ENCODE measurements at regions not wholly inside any gene's neighbourhood (a gene's known extent, or its start where the extent isn't known, plus 50 kb on each side); places are given as distances from the start of the nearest gene placed in this dataset.
"Not testable (repeated sequence)": the region's sequence is repeated elsewhere in the genome, so short reads cannot be mapped to it uniquely, and the experiment has no call there.

DNA sequence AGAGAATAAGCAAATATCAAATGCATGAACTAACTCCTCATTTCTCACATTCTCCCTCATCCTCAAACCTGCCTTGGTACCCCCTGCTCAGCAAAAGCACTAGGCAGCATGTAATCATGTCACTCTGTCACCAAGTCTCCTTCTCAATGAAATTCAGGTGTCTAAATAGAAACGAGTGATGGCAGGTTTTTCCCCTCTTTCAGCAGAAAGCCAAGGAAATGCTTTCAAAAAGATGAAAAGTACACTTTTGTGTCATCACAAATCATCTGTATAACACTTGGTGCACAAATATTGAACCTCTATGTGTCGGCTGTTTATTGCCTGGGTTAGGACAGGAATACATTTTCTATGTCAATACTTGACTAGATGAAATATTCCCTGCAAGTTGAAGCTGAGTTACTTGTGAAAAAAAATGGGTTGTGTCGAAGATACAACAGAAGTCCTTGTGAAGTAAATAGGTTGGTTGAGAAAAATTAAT is 285.1 kb upstream of the MAGEB18 start:
- DNase-seq, result no peak

DNA sequence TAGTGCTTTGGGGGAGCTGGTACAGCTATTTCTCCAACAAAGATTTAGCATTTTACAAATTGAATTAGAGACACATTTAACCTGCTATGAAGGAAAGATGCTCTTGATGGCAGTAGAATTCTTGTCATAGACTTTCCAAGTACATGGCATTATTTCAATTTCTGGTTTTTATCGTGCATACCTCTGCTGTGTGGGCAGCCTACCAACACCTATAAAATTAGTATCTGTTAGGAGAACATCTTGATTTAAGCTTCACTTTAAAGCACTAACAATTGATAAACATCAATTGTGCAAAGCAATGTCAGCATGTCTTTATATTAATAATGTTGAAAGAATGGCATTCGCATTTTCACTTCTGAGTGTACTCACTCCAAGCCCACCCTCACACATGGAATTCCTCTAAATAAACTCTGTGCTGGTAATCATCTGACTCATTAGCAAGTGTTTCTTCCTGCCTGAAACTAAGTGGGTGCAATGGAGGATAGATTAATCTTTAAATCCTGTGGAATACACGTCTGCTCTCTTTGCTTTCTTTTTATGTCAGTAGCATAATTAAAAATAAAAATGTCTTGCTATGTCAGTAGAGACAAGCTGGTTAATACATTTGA is 279.8 kb upstream of the MAGEB18 start:
- peak; percentile 0 for DNase-seq

DNA sequence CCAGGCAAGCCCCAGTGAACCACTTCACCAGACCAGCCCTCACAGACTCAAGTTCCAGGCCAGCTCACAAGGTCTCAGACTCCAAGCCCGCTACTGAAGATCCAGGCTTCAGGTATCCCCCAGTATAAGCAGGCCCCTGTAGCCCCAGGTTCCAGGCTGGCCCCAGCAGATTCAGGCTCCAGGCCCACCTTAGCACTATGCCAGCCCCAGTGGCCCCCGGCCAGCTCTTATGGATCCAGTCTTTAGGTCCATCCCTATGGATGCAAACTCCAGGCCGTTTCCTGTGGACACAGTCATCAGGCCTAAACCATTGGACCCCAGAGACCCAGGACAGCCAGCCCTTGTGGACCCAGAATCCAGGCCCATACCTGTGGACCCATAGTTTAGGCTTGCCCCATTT is 277.8 kb upstream of the MAGEB18 start:
- no peak for DNase-seq

DNA sequence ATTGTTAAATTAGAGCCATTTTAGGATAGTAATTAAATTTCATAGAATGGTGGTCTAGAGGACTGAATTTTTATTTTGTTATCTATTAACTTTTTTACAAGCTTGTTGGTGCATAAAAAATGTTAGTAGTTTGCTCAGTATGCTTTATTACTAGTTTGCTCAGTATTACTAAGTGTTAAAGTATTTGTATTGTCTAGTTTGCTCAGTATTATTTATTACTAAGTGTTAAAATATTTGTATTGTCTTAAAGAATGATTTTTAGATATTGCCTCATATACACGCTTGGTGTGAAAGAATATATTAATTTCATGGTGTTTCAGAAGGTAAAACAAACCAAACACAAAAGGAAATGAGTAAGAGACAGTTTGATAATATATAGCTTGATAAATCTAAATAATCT is 268.4 kb upstream of the MAGEB18 start:
- no peak for DNase-seq

DNA sequence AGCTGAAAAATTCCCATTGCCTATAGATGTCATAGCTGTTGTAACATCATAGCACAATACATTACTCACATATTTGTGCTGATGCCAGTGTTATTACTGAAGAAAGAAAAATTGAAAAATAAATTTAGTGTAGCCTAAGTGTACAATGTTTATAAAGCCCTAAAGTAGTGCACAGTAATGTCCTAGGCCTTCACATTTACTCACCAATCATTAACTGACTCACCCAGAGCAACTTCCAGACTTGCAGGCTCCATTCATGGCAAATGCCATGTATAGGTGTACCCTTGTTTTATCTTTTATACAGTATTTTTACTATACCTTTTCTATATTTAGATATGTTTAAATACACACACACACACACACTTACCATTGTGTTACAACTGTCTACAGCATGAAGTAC is 265.4 kb upstream of the MAGEB18 start:
- no peak for DNase-seq

DNA sequence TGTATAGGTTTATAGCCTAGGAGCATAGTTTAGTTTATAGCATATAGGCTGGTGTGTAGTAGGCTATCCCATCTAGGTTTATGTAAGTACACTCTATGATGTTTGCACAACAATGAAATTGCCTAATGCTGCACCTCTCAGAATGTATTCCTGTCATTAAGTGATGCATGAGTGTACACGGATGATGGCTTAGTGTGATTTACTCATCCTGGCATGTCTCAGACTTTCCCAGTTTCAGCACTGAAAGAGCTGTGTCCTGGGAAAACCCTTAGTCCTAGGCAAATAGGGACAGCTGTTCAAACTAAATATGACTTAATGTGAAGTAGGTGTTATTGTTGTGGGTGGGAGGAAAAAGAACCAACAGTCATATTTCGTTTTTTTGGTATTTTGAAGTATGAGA is 264.9 kb upstream of the MAGEB18 start:
- DNase-seq, result peak; percentile 1

DNA sequence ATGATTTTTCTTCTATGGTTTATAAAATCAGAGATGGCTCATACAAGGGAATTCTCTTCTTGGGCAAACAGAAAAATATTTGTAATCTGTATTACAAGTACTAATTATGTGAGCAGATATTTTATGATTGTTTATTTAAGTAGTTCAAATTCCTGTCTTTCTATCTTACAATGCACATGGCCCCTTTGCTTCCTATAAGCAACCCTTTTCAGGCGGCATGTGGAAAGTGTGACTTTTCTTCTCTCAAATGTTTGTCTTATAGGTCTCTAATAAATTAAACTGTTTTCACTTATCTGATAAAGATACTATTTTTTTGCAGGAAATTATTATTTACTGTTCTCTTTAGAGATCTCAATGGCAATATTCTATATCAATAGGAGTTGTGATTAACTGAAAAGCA is 259.3 kb upstream of the MAGEB18 start:
- DNase-seq, result no peak

DNA sequence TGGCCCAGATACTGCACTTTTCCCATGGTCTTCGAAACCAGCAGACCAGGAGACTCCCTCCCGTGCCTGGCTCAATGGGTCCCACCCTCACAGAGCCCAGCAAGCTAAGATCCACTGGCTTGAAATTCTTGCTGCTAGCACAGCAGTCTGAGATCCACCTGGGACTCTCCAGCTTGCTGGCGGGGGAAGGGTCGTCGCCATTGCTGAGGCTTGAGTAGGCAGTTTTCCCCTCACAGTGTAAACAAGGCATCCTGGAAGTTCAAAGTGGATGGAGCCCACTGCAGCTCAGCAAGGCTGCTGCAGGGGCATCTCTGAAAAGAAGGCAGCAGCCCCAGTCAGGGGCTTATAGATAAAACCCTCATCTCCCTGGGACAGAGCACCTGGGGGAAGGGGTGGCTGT is 255.6 kb upstream of the MAGEB18 start:
- DNase-seq, result not testable (repeated sequence)

DNA sequence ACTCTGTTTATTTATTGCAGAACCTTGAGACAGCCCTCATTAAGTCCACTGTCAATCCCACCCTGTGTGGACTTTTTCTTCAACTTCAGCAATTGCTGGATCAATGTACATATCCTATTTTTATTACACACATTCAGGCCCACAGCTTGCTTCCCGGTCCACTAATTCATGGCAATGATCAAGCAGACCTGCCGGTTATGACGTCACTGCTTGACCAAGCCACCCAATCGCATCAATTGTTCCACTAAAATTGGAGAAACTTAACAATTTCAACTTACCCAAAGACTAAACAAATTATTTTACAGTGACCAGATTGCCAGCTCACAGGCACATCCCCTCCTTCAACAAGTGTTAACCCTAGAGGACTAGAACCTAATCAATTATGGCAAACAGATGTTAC is 240.4 kb upstream of the MAGEB18 start:
- DNase-seq, result no peak

DNA sequence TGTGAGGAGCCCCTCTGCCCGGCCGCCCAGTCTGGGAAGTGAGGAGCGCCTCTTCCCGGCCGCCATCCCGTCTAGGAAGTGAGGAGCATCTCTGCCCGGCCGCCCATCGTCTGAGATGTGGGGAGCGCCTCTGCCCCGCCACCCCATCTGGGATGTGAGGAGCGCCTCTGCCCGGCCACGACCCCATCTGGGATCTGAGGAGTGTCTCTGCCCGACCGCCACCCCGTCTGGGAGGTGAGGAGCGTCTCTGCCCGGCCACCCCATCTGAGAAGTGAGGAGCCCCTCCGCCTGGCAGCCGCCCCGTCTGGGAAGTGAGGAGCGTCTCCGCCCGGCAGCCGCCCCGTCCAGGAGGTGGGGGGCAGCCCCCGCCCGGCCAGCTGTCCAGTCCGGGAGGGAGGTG is 232.4 kb upstream of the MAGEB18 start:
- not testable (repeated sequence) for DNase-seq

DNA sequence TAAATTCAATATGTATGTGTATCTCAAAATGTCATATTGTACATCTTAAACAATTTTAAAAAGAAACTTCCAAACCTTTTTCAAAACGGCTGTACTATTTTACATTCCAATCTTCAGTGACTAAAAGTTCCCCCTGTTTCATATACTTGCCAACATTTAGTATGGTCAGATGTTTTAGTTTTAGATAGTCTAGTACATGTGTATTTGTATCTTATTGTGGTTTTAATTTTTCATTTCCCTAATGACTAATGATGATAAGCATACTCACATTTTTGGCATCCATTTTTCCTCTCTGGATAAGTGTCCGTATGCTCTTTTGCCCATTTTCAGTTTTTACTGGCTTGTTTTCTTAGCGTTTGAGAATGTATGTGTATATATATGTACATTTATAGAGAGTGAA is 212.2 kb upstream of the MAGEB18 start:
- DNase-seq, result no peak

DNA sequence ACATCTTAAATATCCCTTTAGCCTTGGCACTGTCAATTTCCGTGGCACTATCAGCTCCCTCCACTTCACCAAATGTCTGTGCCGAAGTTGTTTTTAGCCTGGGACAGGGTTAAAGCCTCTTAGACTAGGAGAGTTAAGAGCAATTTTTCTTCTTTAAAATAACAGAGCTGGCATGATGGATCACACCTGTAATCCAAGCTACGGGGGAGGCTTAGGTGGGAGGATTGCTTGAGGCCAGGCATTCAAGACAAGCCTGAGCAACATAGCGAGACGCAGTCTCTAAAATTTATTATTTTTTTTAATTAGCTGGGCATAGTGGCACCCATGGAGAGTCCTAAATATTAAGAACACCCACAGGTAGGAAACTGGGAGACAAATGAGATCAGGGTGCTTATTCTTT is 209.8 kb upstream of the MAGEB18 start:
- DNase-seq, result no peak

DNA sequence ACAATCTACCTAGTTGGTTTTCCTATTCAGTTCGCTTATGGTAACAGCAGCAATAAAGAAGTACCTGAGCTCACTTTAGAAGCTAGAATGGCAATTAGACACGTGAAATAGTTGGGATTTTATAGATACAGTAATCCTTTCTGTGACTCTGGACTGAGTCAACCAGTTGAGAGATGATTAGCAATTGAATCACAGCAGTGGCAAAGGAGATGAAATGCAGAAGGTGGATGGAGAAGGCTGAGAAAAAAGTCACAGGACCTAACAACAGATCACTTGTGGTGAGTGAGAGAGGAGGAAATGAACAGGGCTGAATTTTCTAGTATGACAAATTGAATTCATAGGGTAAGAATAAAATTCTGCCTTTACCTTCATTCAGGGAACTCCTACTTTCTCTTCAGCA is 197.1 kb upstream of the MAGEB18 start:
- DNase-seq, result no peak

DNA sequence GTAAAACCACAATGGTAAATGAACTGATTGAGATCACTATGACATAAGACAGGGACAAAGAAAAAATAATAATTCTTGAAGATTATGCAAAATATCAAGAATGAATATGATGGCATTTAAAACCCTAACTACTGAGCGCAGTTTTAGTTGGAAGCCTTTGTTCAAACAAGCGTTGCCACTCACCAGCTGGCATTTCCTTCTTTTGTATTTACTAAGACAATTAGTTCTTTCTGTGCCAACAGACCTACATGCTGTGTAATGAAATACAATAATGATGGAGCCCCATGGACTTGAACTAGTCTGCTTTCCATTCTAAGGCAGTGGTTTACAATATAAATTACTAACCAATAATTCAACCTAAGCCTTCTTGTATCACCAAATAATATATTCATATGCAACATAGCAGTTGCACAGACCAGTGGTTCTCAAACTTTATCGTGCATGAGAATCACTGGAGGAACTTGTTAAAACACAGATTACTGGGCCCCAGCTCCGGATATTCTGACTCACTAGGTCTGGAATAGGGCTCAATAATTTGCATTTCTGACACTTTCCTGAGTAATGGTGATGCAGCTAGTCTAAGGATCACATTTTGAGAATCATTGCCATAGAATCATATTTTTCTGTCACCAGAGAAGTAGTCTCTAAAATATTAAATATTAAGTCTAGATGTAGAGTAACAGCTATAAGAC is 196.4 kb upstream of the MAGEB18 start:
- no peak for DNase-seq

DNA sequence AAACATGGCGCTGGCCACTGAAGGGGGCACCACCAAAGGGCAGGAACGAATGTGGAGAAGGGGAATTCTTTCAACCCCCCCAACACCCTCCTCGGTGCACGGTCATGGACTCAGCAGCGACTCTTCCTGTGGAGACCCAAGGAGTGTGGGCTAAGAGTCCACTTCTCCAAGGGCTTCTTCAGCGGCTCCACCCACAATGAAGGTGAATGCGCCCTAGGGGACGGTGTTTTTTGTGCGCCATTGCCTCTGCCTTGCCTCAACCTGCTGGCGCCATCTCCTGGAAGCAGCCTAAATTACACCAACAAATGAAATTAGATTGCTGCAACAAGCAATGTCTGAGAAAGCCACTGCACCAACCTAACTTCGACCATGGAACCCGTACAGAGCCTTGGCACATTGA is 169.2 kb upstream of the MAGEB18 start:
- DNase-seq, result no peak

DNA sequence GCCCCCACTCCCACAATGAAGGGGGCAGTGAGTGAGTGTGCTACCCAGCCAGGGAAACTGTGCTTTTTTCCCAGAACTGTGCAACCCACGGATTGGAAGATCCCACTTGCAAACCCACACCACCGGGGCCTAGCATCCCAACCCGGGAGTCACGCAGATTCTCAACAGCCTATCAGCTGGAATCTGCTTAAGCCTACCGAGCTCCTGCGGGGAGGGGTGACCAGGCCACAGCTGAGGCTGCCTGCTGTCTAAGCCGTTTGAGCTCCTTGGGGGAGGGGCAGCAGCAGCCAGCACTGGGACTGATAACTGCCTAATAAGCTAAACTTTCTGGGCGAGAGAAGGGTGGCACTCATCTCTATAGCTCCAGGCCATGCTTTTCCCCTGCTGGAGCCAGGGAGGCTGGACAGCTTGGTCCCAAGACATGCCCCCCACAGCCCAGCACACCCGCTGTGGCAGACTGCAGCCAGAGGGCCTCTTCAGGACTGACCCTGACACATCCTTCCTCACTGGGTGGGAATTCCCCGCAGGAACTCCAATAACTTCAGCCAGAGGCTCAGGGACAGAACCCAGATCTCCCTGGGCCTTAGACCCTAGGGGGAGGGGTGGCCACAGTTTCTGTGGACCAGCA is 161.3 kb upstream of the MAGEB18 start:
- no peak for DNase-seq

DNA sequence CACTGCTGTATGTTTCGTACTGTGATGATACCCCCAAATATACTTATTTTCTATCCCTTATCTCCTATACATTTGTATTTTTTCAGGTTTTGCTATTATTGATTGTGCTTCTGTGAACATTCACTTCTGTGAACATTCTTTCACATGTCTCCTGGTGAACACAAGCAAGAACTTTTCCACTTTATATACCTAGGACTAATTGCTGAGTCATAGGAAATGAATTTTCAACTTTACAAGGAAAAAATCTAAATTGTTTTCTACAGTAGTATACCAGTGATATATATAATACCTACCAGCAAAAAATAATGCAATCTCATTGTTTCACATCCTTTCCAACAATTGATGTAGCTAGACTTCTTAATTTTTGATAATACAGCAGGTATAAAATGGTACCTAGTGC is 139.5 kb upstream of the MAGEB18 start:
- DNase-seq, result no peak

DNA sequence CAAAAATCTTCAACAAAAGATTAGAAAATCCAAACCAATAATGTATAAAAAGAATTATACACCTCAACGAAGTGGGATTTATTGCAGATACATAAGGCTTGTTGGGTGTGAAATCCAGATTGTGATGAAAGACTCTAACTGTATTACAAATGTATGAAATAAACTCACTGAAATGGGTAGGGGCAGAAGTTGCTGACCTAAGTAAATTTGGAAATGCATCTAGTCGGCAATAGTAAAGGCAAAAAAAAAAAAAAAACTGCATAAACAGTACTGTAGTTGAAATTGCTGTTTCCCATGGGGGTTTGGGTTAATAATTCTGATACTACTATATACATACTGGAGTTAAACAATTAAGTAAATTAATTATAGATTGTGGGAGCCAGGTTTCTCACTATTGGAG is 130.7 kb upstream of the MAGEB18 start:
- DNase-seq, result no peak

DNA sequence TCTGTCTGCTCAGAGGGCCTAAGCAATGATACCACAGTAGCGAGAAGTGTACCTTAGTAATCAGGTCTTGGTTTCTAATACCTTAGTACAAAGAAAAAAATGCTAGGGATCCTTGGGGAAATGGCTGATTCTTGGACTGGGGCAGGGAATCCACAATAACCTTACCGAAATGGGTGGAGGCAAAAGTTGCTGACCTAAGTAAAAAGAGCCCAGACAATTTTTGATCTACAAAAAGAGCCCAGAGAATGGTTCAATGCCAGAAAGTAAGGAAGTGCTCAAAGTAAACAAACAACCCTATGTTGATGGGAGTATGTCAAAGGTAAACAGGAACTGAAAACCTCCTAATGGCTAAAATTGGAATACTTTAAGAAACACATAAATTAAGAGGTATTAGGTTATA is 130.1 kb upstream of the MAGEB18 start:
- no peak for DNase-seq

DNA sequence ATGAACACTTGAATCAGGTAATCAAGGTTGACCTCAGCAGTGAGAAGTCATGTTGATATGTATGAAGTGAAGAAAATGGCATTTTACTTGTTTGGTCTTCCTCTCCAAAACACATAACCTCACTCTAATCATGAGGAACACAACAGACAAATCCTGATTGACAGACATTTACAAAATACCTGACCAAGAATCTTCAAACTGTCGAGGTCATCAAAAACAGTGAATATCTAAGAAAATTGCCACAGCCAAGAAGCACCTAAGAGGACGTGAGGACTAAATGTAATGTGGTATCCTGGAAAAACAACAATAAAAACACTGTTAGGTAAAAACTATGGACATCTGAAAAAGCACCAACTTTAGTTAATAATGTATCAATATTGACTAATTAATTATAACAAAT is 129.5 kb upstream of the MAGEB18 start:
- DNase-seq, result no peak

DNA sequence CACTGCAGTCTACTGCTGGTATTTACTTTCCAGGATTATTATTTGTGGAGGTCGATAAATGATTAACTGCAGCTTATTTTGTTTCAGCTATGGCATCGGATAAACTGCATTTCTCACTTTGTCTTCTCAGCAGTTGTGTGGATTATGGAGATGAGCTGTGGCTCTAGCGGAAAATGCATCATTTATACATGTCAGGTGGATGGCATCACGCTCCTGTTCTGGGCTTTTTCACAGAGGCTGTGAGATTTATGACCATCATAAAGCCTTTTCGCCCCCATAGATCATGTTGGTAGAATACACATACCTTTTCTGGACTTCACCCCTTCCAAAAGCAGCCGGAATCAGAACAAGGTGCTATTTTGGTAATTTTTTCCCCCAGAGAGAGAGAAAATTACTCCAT is 118.8 kb upstream of the MAGEB18 start:
- DNase-seq, result no peak

DNA sequence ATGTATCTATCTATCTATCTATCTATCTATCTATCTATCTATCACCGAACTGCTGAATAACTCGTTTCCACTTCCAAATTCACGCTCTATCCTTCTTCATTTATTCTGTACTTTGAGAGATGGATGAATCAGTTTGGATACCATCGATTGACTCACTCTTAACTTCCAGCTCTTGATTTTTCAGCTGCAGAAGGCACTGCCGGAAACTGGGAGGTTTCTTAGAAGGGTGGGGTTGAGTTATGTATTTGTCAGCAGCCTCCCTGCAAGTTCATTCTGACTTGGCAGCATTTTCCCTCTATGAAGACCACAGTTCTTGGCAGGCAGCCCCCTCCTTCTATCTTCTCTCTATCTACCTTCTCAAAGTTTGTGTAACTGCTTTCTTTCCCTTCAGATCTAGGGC is 112.0 kb upstream of the MAGEB18 start:
- DNase-seq, result no peak

DNA sequence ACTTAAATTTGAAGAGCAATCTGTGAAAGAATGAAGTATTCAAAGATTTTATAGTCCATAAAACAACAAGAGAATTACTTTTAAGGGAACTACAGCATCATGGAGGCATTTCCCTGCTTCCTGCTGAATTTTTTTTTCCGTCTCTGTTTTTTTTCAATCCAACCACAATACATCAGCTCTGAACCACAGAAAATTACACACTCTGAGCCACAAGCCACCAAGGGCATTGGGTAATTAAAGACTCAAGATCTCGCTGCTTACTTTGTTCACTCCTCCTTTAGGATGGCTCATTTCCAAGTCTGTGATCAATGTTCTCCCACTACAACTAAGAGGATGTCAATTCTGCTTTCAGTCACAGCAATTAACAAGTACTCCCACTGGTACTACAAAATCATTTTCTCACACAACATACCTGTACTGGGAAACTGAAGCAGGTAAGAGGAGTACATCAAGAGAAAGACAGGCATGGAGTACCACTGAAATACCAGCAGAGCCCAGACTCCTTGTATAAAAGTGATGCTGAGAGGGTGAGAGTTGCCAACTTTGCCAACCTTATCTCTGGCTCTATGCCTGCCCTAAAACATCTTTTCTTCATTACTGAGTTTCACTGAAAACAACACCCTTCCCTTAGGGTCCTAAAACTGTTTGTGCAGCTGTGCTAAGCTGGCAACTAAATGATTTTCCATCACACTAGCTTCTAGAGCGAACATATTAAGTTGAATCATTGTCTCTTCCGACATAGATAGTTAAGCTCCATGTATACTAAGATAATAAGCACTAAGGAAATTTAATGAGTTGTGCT is 105.8 kb upstream of the MAGEB18 start:
- DNase-seq, result peak; percentile 9

All from tongue (tissue), 1 donor.